GM18505 (cell line): ENCODE measurements at regions not wholly inside any gene's neighbourhood (a gene's known extent, or its start where the extent isn't known, plus 50 kb on each side); places are given as distances from the start of the nearest gene placed in this dataset.
"Not testable (repeated sequence)": the region's sequence is repeated elsewhere in the genome, so short reads cannot be mapped to it uniquely, and the experiment has no call there.

Experiments used
- ATAC-seq: cut with Tn5 transposase; IDR thresholded peaks from one replicate; pipeline ENCODE4 v1.9.1; 2021; ENCODE audit not compliant: unreplicated experiment
- POLR2A ChIP-seq: IDR thresholded peaks from 4 replicates; pipeline ENCODE4 v1.6.1; 2011; ENCODE audit warnings: borderline replicate concordance; ENCODE audit not compliant: insufficient read depth, insufficient read length; ENCODE audit errors: extremely low read depth

DNA sequence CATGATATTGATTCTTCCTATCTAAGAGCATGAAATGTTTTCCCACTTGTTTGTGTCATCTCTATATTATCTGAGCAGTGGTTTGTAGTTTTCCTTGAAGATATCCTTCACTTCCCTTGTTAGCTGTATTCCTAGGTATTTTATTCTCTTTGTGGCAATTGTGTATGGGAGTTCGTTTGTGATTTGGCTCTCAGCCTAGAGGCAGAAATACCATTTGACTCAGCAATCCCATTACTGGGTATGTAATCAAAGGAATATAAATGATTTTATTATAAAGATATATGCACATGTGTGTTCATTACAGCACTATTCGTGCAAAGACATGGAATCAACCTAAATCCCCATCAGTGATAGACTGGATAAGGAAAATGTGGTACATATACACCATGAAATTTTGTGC is 172.7 kb upstream of the IL15 start:
- ATAC-seq, result no peak
- no peak for TF ChIP-seq POLR2A

DNA sequence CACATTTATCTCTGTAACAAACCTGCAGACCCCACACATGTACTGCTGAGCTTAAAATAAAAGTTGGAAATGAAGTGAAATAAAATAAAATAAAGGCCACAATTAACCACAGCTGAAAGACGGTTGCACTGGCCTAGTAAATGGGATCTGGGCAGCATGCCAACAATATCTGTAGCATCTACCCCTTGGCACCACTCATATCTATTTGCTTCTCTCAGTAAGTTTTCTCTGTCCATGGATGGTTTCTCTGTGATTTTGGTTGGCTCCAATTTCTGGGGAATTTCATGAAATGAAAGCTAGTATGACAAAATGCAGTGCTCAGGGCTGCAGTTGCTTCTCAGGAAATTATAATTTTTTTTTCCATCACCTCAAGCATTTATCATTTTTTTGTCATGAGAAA is 172.0 kb upstream of the IL15 start:
- TF ChIP-seq POLR2A, result no peak
- no peak for ATAC-seq

DNA sequence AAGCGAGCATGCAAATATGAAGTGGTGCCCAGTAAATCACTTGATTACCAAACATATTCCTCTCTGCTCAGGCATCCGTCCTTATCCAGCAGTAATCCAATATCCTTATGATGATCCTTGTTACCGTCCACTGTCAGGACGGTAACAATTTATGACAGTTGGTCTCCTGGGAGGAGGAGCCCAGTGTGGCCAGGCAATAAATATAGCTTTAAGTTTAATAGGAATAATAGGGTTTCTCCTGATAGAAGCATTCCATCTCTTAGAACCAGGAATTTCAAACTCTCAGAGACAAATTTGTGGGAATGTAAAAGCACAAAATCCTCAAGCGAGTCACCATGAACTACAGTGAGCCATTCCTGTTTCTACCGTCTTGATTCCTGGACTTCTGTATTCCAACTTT is 171.2 kb upstream of the IL15 start:
- ATAC-seq, result no peak
- no peak for TF ChIP-seq POLR2A

DNA sequence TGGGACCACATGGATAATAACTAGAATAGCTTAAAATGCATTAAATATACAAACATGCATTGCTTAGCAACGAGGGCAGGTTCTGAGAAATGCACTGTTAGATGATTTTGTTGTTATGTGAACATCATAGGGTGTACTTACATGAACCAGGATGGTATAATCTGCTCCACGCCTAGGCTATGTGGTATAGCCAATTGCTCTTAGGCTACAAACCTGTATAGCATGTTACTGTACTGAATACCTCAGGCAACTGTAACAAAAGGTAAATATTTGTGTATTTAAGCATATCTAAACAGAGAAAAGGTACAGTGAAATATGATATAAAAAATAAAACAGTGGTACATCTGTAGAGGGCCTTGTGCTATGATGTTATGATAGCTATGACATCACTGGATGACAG is 169.2 kb upstream of the IL15 start:
- TF ChIP-seq POLR2A, result no peak
- ATAC-seq, result no peak

DNA sequence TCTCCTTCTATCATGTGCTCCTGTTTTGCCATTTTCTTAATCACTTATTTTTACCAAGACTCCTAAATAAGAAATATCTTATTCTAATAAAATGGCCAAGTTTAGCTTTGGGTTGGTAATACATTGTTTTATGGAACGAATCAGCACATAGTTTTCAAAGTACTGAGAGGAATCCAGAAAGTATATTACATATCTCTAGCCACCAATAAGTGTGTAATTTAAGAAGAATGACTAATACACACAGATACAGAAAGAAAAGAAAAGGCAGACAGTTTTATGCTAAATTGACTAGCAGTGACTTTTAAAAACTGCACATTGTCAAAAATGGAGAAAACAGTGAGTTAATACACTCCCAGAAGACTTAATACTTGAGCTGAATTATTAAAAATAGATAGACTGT is 167.0 kb upstream of the IL15 start:
- no peak for TF ChIP-seq POLR2A

DNA sequence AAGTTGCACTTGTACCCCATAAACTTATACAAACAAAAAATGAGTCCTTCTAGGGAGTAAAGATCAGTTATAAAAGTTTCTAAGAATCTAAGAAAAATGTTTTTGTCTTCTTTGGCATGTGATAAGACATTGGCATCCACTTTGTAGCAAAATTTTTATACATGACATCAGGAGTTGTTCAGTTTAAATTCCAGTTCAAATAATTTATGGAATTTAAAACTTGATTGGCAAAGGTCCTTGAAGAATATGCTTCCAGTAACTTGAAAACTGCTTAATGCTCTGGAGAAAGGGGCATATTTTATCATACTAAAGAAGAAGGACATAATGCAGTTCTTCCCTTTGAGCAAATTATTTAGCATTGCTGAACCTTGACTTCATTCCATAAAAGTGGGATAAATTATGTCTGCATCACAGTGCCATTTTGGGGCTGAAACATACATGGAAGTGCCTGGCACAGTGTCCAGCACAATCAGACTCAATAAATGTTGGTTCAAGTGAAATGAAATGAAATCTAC is 163.3 kb upstream of the IL15 start:
- TF ChIP-seq POLR2A, result no peak
- ATAC-seq, result no peak

More for the DNA sequence above, 167.0 kb upstream of the IL15 start:
- no peak for ATAC-seq

DNA sequence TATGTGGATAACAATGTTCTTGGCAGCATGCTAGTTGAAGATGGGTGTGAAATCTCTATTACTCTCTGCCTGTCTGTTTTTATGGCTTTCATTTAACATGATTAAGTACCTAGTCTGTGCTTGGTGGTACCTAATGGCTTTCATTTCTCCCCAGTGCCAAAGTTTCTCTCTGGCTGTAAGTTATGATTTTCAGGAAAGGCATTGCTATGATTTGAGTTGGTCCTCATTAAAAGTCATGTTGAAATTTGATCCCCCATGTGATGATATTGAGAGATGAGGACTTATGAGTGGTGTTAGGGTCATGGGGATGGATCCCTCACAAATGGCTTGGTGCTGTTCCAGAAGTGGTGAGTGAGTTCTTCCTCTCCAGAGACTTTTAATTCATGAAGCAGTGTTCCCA is 162.4 kb upstream of the IL15 start:
- TF ChIP-seq POLR2A, result no peak
- ATAC-seq, result no peak

DNA sequence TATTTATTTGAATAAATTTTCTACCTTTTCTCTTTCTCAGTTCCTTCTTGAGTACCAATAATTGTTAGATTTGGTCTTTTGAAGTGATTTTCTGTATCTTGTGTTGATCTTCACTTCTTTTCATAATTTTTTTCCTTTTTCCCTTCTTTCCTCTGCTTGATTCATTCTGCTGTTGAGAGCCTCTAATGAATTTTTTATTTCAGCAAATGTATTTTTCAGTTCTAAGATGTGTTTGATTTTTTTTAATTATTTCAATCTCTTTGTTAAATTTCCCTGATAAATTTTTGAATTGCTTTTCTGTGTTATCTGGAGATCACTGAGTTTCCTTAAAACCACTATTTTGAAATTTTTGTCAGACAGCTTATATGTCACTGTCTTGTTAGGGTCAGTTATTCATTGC is 155.4 kb upstream of the IL15 start:
- no peak for ATAC-seq
- no peak for TF ChIP-seq POLR2A

DNA sequence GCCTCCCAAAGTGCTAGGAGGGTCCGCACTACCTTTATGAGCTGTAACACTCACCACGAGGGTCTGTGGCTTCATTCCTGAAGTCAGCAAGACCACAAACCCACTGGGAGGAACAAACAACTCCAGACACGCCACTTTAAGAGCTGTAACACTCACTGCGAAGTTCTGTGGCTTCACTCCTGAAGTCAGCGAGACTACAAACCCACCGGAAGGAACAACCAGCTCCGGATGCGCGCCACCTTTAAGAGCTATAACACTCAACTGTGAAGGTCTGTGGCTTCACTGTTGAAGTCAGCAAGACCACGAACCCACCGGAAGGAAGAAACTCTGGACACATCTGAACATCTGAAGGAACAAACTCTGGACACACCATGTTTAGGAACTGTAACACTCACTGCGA is 152.1 kb upstream of the IL15 start:
- not testable (repeated sequence) for ATAC-seq

DNA sequence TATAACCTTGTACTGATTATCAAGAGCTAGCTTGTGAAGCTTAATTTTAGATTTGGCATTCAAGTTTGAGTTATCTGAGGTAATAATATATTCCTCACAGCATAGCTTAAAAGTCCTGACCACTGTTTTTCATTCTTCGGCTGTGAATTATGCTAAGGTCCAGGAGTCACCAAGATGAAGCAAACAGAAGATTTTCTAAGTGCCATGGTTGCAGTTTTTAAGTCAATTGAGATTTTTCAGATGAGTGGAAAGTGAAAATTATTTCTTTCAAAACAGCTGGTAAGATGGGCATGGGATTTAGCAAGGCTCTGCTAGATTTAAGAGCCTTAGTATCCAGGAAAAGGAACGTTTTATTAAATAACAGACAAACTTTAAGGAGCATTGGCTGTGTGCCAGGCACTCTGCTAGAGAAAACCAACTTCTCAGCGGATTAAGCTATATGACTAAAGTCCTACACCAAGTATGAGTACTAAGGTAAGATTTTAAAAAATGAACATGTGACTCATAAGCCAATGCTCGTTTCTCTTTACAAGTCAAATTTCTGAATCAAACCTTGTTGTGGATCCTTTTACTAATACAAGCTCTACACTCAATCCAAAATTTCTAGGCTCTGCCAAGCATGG is 149.9 kb upstream of the IL15 start:
- no peak for ATAC-seq
- no peak for TF ChIP-seq POLR2A

DNA sequence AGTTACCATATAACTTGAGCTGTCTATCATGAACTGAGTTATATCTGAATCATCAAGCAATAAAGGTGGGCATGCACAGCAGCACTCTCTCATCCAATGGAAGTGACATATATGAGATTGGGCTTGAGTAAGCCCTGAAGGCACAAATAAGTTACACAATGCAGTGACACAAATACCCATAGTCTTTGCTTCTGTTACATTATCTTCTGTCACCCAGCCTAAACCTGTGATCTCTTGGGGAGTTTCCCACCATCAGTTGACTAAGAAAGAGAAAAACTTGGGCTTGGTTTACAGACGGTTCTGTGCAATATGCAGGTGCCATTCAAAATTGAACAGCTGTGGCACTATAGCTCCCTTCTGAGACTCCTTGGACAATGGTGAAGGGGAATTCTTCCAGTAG is 138.8 kb upstream of the IL15 start:
- TF ChIP-seq POLR2A, result no peak
- ATAC-seq, result peak; percentile 97

DNA sequence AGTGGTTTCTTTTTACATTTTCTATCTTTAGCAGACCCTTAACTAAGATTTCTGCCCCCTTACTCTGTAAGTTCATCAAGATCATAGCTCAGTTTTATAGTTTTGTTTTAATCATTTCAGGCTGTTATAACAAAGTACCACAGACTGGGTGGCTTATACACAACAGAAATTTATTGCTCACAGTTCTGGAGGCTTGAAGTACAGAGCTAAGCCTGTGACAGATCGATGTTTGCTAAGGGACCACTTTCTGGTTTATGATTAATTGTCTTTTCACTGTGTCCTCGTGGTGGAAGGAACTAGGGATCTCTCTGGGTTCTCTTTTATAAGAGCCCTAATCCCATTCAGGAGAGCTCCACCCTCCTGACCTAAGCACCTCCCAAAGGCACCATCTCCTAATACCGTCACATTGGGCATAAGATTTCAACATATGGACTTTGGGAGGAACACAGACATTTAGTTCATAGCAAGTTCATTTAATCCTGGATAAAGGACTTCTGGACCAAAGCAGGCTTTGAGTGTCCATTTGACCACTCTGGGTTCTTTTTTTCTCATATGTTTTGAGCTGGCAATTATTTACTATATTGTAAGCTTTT is 137.0 kb upstream of the IL15 start:
- ATAC-seq, result no peak
- no peak for TF ChIP-seq POLR2A

DNA sequence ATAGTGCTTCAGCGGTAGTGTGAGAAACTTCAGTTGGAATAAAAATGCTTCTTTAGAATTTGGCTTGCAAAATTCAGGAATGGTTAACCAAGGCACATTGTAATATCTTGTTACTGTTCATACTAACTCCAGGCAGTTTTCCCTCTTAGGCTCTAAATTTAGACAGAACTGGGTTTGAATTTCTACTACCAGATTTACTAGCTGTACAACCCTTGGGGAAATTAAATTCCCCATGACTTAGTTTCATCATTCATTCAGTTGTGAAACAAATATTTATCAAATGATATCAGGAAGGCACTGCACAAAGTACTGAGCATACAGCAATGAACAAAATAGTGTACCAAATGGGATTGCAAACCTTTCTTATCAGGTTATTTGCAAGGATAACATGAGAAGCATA is 135.0 kb upstream of the IL15 start:
- no peak for TF ChIP-seq POLR2A
- ATAC-seq, result no peak

DNA sequence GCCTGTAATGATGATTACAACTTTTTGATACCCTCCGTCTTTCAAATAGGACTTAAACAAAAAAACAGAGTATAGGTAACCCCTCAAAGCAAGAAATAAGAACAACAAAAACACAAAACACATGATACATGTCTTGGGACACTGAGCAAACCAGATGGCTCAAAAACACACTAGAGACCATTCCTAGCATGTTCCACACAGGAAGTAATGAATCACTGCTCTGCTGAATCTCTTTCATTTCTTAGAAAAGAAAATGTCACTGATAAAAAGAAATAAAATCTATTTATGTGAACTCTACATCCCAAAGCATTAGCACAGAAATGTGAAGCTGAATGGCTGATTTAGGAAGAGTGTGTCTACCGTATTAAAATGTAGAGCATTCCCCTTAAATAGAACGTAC is 134.5 kb upstream of the IL15 start:
- no peak for TF ChIP-seq POLR2A
- no peak for ATAC-seq

DNA sequence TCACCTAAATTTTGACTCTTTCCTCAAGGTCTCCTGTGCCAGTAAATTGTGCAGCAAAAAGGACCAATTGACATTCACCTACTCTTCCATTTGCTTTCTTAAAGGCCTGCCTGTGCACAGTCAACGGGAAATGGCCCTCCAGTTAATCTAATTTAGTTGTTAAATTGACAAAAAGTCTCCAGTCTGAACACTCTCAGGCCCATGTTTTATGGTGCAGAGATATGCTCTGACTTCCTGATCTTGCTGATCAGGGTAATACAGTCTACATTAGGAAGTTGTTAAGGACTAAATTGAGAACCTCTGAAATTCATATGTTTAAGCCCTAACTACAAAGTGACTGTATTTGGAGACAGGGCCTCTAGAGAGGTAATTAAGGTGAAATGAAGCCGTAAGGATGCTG is 133.6 kb upstream of the IL15 start:
- TF ChIP-seq POLR2A, result no peak
- no peak for ATAC-seq
